ENCODE measurements at regions not wholly inside any gene's neighbourhood (a gene's known extent, or its start where the extent isn't known, plus 50 kb on each side); places are given as distances from the start of the nearest gene placed in this dataset.
A peak's percentile ranks its signal among the peaks of the same experiment; 100 is the strongest.
"Not testable (repeated sequence)": the region's sequence is repeated elsewhere in the genome, so short reads cannot be mapped to it uniquely, and the experiment has no call there.

DNA sequence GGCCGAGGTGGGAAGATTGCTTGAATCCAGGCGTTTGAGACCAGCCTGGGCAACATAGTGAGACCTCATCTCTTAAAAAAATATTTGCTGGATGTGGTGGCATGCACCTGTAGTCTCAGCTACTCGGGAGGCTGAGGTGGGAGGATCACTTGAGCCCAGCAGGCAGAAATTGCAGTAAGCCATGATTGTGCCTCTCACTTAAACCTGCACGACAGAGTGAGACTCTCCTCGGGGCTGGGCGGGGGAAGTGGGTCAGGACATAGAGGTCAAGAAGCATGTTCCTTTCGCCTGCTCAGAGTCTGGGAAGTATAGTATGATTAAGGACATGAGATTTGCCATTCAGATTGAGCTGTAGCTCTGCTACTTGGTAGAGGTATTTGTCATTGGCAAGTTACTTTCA, 52.3 kb downstream of the SEPTIN7 start:
- not testable (repeated sequence) for DNase-seq

DNA sequence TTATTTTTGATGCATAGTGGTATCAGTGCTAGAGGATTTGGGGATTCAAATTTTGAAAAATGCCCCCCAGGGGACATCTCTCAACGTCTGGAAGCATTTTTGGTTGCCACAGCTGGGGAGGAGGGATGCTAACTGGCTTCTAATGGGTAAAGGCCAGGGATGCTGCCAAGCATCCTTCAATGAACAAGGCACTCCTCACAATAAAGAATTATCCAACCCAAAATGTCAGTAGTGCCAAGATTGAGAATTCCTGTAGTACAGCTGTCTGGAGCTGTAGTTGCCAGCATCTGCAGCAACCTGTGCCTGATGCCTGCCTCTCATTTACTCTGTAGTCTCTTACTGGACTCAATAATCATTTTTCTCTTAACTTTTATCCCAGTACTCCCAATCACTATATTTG, 53.5 kb downstream of the SEPTIN7 start:
- no peak for DNase-seq

GRCh38 chr7:35856175-35856574, 55.3 kb downstream of the SEPTIN7 start:
- DNase-seq: no peak

DNA sequence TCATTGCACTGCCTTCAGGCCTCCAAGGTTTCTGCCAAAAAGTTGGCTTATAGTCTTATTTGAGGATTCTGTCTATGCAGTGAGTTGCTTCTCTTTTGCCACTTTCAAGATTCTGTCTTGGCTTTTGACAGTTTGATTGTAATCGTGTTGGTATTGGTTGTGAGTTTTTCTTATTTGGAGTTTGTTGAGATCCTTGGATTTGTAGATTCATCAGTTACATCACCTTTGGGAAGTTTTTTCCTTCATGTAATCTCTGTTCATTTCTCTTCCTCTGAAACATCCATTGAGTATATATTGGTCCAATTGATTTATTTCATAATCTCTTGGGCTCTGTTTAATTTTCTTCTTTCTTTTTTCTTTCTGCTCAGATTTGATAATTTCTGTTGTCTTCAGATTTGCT, 59.8 kb downstream of the SEPTIN7 start:
- DNase-seq: no peak

DNA sequence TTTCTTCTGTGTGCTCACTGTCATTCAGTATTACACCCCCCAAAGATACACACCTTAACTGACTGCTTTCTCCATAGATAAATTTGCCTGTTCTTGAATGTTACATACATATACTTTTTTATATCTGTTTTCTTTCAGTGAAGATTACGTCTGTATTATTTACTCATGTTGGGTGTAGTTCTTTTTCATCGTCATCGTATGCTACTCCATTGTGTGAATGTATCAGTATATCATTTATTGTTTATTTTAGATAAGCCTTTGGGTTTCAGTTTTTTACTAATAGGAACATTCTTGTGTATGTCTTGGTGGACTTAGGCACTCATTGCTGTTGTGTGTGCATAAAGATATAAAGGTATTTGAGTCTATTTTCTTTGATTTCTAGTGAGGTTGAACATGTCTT, 64.4 kb downstream of the SEPTIN7 start:
- no peak for DNase-seq

- no peak for DNase-seq
These were observed 65.3 kb downstream of the SEPTIN7 start for GRCh38 chr7:35866186-35866585.

GRCh38 chr7:35869117-35869516, 68.3 kb downstream of the SEPTIN7 start:
- DNase-seq: not testable (repeated sequence)

- DNase-seq: no peak
These were observed 69.0 kb downstream of the SEPTIN7 start for GRCh38 chr7:35869810-35870209.

- DNase-seq: no peak
These were observed 71.0 kb downstream of the SEPTIN7 start for GRCh38 chr7:35871856-35872255.

- DNase-seq: no peak
These were observed 74.0 kb downstream of the SEPTIN7 start for GRCh38 chr7:35874886-35875285.

DNA sequence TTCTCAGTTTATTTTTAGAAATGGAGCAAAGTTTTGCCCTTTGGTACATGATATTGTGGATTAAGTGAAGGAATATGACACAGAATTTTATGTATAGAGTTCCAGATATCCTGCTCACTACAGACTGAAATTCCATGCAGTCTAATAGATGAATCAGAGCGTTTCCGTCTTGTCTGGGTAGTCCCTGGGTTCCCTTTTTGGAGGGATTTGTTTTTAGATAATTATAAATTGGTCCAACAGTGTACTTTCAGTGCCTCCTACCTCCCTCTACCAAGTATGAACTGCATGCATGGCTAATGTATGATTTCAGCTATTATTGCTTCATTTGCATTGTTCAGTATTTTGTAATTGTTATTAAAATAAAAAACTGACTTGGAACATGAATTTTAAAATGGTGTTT, 74.4 kb downstream of the SEPTIN7 start:
- no peak for DNase-seq

DNA sequence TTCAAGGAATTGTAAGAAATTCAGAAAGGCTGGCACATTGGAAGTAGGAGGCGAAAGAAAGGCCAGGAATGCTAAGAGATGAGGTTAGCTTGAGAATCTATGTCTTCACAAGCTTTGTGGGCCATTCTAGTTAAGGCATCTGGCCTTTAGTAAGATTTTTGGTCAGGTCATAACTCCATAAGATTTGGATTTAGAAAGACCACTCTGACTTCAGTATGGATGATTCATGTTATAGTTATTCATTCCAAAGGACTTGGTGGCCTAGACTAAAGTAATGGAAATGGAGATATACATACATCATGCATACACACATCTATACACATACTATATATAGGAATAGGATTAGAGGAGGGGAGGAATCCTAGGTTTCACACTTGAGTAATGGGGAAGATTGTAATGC, 77.5 kb downstream of the SEPTIN7 start:
- DNase-seq: no peak

DNA sequence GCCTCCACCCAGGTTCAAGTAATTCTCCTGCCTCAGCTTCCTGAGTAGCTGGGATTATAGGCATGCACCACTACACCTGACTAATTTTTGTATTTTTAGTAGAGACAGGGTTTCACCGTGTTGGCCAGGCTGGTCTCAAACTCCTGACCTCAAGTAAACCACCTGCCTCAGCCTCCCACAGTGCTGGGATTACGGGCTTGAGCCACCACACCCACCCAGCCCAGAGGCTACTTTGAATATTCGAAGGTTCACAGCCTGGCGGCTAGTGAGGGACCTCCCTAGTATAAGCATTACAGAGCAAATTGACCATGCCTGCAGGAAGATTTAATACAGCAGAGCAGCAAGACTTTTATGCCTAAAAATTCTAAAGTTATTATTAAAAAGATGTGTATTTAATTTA, 86.6 kb downstream of the SEPTIN7 start:
- not testable (repeated sequence) for DNase-seq

- no peak for DNase-seq
These were observed 88.1 kb downstream of the SEPTIN7 start for GRCh38 chr7:35889001-35889400.

DNA sequence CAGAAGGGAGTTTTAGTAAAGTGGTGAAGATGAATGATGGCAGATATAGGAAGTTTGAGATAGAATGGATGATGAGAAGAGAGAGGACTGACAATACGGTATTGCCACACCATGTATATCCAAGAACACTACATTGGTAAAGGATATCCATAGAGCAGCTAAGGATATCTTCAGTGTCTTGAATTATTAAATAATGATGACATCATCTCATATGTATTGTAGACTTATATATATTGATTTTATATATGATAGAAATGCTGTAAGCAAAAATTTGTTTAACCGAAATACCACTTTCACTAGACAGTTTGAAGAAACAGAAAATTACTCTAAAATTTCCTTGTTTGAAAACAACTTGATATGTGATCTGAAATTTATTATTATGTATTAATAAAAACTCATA, 89.0 kb downstream of the SEPTIN7 start:
- DNase-seq: no peak

- DNase-seq: no peak
These were observed 90.4 kb downstream of the SEPTIN7 start for GRCh38 chr7:35891004-35891830.

GRCh38 chr7:35893649-35894048, 92.8 kb downstream of the SEPTIN7 start:
- DNase-seq: no peak

GRCh38 chr7:35894721-35895120, 93.9 kb downstream of the SEPTIN7 start:
- no peak for DNase-seq

- DNase-seq: no peak
These were observed 99.8 kb downstream of the SEPTIN7 start for GRCh38 chr7:35900651-35901050.

- DNase-seq: no peak
These were observed 104.7 kb downstream of the SEPTIN7 start for GRCh38 chr7:35905555-35905954.

GRCh38 chr7:35906191-35906908, 105.5 kb downstream of the SEPTIN7 start:
- peak; percentile 37 for DNase-seq

- no peak for DNase-seq
These were observed 107.7 kb downstream of the SEPTIN7 start for GRCh38 chr7:35908331-35909216.

DNA sequence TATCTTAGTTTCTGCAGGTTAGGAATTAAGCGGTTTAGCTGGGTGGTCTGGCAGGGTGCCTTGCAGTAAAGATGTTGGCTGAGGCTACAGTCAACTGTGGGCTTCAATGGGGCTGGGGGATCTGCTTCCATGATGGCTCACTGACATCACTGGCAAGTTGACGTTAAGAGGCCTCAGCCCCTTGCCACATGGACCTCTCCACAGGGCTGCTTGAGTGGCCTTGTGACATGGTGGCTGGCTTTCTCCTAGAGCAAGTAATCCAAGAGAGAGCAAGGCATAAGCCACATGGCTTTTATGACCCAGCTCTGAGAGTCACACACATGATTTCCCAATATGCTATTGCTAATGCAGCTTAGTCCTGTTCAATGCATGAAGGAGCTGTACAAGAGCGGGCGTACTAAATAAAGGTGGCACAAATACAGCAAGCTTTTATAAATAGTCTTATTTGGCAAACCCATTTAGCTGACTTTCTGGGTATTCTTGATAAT, 109.1 kb downstream of the SEPTIN7 start:
- no peak for DNase-seq

All from stimulated activated CD4-positive, alpha-beta T cell treated with anti-CD3 and anti-CD28 coated beads, Interleukin-12 subunit alpha, Interleukin-12 subunit beta, amount 100 ng/mL, for 4 hours (primary cell).